VCaP (cell line): ENCODE measurements at regions not wholly inside any gene's neighbourhood (a gene's known extent, or its start where the extent isn't known, plus 50 kb on each side); places are given as distances from the start of the nearest gene placed in this dataset.

ENCODE experiments used
- H3K27ac ChIP-seq: fragments of 450-650 bp; 2 replicates; pipeline ENCODE4 v1.5.1; 2017
- TF ChIP-seq, protein P1 (sequence below): fragments of 450-650 bp; conservative IDR thresholded peaks from 2 replicates; pipeline ENCODE4 v1.5.1; 2017; ENCODE audit warnings: mild to moderate bottlenecking, moderate library complexity

DNA sequence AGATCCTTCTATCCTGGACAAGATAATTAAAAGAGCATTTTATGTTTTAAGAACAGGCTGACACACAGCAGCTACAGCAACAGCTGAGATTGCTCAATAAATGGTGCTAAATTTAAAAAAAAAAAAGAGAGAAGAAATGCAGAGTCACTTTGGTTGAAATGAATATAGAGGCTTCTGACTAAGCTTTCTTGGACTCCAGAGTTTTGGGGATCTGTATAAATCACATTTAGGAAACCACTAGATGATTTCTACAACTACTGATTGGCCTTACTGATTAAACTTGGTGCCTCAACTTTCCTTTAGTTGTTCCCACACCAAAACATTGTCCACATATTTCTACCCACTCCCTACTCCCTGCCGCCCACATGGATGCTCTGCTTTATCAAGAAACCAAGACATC, 132.9 kb upstream of the ZBTB20 start:
- TF ChIP-seq, protein P1, sequence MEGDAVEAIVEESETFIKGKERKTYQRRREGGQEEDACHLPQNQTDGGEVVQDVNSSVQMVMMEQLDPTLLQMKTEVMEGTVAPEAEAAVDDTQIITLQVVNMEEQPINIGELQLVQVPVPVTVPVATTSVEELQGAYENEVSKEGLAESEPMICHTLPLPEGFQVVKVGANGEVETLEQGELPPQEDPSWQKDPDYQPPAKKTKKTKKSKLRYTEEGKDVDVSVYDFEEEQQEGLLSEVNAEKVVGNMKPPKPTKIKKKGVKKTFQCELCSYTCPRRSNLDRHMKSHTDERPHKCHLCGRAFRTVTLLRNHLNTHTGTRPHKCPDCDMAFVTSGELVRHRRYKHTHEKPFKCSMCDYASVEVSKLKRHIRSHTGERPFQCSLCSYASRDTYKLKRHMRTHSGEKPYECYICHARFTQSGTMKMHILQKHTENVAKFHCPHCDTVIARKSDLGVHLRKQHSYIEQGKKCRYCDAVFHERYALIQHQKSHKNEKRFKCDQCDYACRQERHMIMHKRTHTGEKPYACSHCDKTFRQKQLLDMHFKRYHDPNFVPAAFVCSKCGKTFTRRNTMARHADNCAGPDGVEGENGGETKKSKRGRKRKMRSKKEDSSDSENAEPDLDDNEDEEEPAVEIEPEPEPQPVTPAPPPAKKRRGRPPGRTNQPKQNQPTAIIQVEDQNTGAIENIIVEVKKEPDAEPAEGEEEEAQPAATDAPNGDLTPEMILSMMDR = no peak

DNA sequence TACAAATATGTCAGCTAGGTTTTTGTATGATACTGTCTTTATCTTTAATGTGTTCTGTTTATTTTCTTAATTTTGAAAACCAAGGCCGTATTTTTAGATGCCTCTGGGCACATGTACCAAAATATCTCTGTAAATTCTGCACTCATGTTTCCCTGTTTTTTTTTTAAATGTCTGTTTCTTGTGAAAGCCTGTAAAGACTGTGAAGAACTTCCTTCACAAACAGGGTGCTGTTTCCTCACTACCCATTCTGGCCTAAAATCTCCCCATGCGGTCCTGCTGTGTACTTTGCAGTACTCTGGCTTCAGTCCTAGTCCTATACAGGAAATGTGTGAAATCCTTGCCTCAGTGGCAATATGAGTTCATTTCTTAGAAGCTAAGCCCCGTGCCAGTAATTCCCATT, 133.4 kb upstream of the ZBTB20 start:
- H3K27ac ChIP-seq = no peak overlapping the region
- TF ChIP-seq, protein P1 = no peak

More for the DNA sequence above, 132.9 kb upstream of the ZBTB20 start:
- no peak overlapping the region for H3K27ac ChIP-seq

DNA sequence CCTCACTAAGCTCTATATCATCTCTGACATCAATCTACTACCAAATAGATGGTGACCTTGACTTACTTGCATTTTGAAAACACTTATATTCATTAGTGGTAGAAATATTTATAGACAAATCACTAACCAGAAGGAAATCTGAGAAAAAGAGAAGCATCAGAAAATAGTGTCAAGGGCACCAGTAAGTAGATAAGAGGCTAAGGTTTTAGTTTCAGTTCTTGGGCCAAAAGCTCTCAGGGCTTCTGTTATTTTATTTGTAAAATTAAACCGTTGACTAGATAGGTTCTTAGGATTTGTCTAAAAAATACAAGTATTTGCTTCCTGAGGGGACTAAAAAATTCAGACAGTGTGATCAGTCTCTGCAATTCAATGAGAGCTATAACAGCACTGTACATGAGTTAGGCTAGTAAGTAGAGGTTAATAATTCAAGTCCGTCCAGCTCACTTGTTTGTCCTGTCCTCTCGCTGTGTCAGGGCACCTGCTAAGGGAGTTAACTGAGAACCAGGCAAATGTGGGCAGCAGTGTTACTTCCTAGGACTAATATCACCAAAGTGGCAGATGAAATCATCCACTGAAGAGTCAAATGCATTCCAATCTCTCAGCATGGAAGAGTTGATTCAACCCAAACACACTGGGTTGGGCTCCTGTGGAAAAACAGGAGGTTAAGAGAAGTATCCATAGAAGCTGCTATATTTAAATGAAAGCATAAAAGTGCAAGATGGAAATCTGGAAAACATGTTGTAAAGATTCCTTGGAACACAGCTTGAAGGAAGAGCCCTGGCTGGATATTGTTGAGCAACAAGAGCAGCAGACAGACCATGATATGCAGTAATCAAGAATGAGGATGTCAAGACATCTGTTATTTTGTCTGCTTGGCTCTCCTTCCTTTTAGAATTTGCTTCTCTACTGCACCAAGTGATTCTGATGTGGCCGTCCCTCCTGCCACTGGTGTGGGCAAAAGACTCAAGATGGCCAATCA, 134.9 kb upstream of the ZBTB20 start:
- no peak overlapping the region for H3K27ac ChIP-seq
- TF ChIP-seq, protein P1 = no peak

DNA sequence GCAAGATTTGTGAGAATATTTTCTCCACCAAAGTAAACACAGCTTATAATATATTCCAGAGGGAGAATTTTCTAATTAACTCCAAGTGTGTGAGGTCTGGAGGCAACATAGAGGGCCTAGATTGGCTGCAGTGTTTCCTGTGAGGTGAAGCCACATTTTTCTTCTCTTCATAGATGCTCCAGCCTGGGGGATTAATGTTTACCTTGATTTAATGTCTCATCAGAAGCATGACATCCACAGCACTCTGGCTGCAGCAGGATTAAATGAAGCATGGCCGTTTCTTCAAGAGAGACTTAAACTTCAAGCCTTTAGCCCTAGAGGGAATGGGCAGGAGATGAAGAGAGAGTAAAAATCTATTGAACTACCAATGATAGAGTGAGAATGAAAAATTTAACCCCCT, 137.9 kb upstream of the ZBTB20 start:
- H3K27ac ChIP-seq = no peak overlapping the region
- TF ChIP-seq, protein P1 = no peak

DNA sequence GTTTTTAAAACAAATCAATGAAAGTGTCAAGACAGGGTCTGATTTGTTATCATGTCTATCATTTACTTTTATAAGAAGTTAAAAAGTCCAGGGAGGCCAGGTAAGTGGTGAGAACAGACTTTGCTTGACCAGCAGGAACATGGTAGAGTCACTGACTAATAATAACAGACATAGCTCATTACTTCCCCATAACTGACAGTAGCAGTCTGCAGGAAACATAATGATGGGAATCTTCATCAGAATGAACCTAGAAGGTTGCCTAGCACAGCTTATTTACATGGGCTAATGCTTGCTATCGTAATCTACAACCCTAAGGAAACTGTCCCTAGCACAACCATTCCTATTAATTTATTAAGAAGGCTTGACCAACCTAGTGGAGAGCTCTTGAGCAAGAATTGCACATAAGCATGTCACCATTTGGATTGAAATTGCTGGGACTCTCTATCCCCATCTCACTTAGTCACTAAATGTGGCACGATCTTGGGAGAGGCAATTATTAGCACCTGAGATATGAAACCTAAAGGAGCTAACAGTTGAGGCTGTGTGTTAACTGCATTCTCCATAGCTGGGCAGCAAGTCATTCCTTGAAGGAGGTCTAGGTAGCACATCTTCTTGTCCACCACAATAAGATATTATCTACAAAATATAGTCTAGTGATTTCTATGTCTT, 139.6 kb upstream of the ZBTB20 start:
- TF ChIP-seq, protein P1 = no peak
- no peak overlapping the region for H3K27ac ChIP-seq

DNA sequence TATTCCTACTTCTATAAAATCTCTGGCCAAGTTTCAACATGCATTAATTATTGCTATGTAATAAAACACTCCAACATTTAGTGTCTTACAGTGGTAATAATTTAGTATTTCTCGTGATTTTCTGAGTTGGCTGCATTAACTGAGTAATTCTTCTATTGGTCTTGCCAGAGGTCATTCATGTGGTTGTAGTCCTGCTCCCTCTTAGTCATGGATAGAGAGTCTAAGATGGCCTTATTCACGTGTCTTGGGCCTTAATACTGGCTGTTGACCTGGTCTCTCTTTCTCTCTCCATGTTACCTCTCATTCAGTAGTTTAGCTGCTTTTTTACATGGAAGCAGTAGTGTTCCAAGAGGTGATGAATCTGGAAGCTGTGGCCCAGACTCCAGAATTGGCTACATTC, 140.1 kb upstream of the ZBTB20 start:
- TF ChIP-seq, protein P1 = no peak
- no peak overlapping the region for H3K27ac ChIP-seq

DNA sequence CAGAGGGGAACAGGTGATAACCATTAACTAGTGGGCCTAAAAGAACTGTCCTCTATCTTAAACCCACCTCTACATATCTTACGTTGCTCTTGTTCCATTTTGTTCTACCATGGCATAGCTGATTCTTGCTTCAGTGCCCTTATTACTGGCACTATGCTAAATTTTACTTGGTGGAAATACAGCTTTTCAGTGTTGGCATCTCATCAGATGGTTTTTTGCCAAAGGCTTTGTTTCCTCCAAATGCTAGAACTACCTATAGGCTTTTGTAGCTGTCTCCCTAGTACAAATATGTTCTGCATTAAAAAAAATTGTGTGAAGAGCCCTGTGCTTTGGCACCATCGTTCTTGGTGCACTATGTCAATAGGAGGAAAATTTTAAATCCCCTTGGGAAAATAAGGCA, 145.0 kb upstream of the ZBTB20 start:
- no peak overlapping the region for H3K27ac ChIP-seq
- TF ChIP-seq, protein P1 = no peak
